Ishikawa (cell line): ENCODE measurements at regions not wholly inside any gene's neighbourhood (a gene's known extent, or its start where the extent isn't known, plus 50 kb on each side); places are given as distances from the start of the nearest gene placed in this dataset.

Experiments
- CEBPB ChIP-seq: IDR thresholded peaks from 2 replicates; pipeline ENCODE4 v1.6.1; 2012
- CREB1 ChIP-seq: IDR thresholded peaks from 2 replicates; pipeline ENCODE4 v1.6.1; 2012; ENCODE audit warnings: low read depth
- EGR1 ChIP-seq: IDR thresholded peaks from 2 replicates; pipeline ENCODE4 v1.6.1; 2012
- EP300 ChIP-seq: IDR thresholded peaks from 2 replicates; pipeline ENCODE4 v1.6.1; 2012; ENCODE audit warnings: borderline replicate concordance
- FOXM1 ChIP-seq: IDR thresholded peaks from 2 replicates; pipeline ENCODE4 v1.6.1; 2012; ENCODE audit warnings: low read depth, borderline replicate concordance
- NFIC ChIP-seq: IDR thresholded peaks from 2 replicates; pipeline ENCODE4 v1.6.1; 2012
- RAD21 ChIP-seq: IDR thresholded peaks from 2 replicates; pipeline ENCODE4 v1.6.1; 2012; ENCODE audit warnings: low read depth
- TAF1 ChIP-seq: IDR thresholded peaks from 2 replicates; pipeline ENCODE4 v1.6.1; 2012; ENCODE audit warnings: low read depth, mild to moderate bottlenecking
- TCF12 ChIP-seq: IDR thresholded peaks from 2 replicates; pipeline ENCODE4 v1.6.1; 2012; ENCODE audit warnings: low read depth
- TEAD4 ChIP-seq: IDR thresholded peaks from 2 replicates; pipeline ENCODE4 v1.6.1; 2012
- YY1 ChIP-seq: IDR thresholded peaks from 2 replicates; pipeline ENCODE4 v1.6.1; 2012; ENCODE audit warnings: low read depth
- ZBTB7A ChIP-seq: IDR thresholded peaks from 2 replicates; pipeline ENCODE4 v1.6.1; 2012; ENCODE audit warnings: low read depth
- TF ChIP-seq, protein P1 (sequence below): IDR thresholded peaks from 2 replicates; pipeline ENCODE4 v1.6.1; 2012; ENCODE audit warnings: low read depth, mild to moderate bottlenecking
- TF ChIP-seq, protein P2 (sequence below): IDR thresholded peaks from 2 replicates; pipeline ENCODE4 v1.6.1; 2012

DNA sequence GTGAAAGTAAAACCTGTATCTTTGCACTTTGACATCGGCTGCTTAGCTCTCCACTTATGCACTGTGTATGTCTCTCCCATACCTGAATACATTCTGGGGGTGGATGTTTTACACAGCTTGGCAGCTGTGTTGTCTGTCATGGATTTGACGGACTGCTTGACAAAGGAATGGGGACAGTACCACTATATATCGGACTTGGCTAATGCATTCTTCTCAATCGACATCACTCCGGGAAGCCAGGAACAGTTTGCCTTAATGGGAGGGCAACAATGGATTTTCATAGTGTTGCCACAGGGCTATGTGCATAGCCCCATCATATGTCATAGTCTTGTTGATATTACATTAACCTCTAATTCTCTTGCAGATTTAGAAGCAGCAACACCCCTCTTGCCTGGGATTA, 1008.3 kb downstream of the DNAH5 start:
- TF ChIP-seq, protein P1, sequence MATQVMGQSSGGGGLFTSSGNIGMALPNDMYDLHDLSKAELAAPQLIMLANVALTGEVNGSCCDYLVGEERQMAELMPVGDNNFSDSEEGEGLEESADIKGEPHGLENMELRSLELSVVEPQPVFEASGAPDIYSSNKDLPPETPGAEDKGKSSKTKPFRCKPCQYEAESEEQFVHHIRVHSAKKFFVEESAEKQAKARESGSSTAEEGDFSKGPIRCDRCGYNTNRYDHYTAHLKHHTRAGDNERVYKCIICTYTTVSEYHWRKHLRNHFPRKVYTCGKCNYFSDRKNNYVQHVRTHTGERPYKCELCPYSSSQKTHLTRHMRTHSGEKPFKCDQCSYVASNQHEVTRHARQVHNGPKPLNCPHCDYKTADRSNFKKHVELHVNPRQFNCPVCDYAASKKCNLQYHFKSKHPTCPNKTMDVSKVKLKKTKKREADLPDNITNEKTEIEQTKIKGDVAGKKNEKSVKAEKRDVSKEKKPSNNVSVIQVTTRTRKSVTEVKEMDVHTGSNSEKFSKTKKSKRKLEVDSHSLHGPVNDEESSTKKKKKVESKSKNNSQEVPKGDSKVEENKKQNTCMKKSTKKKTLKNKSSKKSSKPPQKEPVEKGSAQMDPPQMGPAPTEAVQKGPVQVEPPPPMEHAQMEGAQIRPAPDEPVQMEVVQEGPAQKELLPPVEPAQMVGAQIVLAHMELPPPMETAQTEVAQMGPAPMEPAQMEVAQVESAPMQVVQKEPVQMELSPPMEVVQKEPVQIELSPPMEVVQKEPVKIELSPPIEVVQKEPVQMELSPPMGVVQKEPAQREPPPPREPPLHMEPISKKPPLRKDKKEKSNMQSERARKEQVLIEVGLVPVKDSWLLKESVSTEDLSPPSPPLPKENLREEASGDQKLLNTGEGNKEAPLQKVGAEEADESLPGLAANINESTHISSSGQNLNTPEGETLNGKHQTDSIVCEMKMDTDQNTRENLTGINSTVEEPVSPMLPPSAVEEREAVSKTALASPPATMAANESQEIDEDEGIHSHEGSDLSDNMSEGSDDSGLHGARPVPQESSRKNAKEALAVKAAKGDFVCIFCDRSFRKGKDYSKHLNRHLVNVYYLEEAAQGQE: no peak
- TF ChIP-seq EGR1 (no peak), TAF1 (no peak), EP300 (no peak), RAD21 (no peak), CREB1 (no peak), TCF12 (no peak), TEAD4 (no peak), FOXM1 (no peak), CEBPB (no peak), NFIC (no peak), ZBTB7A (no peak), YY1 (no peak)
- TF ChIP-seq, protein P2, sequence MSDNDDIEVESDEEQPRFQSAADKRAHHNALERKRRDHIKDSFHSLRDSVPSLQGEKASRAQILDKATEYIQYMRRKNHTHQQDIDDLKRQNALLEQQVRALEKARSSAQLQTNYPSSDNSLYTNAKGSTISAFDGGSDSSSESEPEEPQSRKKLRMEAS: no peak
